HepG2 (cell line): ENCODE measurements at regions not wholly inside any gene's neighbourhood (a gene's known extent, or its start where the extent isn't known, plus 50 kb on each side); places are given as distances from the start of the nearest gene placed in this dataset.

Source experiments
- ATAC-seq: fragments of 200-7000 bp; cut with Tn5 transposase; 3 replicates; pipeline ENCODE4 v1.9.1; 2020; ENCODE audit warnings: mild to moderate bottlenecking, moderate library complexity
- BruUV-seq: library from RNA; stranded (reverse); fragments of 400-500 nt; replicated peaks from 2 replicates; lab custom pipeline; 2021; lab: Mats Ljungman, UMichigan
- CTCF ChIA-PET: fragments of 300-600 bp; formaldehyde crosslinking; extraction: SDS; loops from one replicate; lab custom pipeline; 2021; ENCODE audit warnings: low total read pairs, inconsistent platforms, low intra/inter-chr PET ratio; lab: Yijun Ruan, JAX
- POLR2A ChIA-PET: fragments of 350-600 bp; sonication (Branson Sonifier 250); formaldehyde crosslinking; loops from one replicate; lab custom pipeline; 2020; ENCODE audit warnings: antibody characterized with exemption, inconsistent platforms; lab: Yijun Ruan, JAX
- DNase-seq: peaks from one replicate; pipeline ENCODE4 v3.0.0-alpha.2; 2015; ENCODE audit warnings: low spot score
- FAIRE-seq: peaks from 3 replicates; lab custom pipeline; 2011; peaks lifted over from hg19 to GRCh38; lab: Jason Lieb, UNC
- H2AFZ ChIP-seq: one replicate; pipeline ENCODE4 v1.6.1; 2011; ENCODE audit warnings: low read length, inconsistent platforms
- H3K27ac ChIP-seq: fragments of 300-600 bp; 3 replicates; pipeline ENCODE4 v1.8.0; 2011; ENCODE audit warnings: mixed run types, mild to moderate bottlenecking, mixed read lengths, low read length, inconsistent platforms; ENCODE audit not compliant: insufficient read depth; ENCODE audit errors: extremely low read length
- H3K27me3 ChIP-seq, 2 experiments: fragments of 200-600 bp in 1 of 2; 2 replicates in 1 of 2; 3 replicates in 1 of 2; pipeline versions ENCODE4 v1.6.0 to v1.8.0; 2011; ENCODE audit warnings: low read length in 2 of 2, mild to moderate bottlenecking in 2 of 2, moderate library complexity in 2 of 2, inconsistent platforms in 1 of 2; ENCODE audit not compliant: insufficient read depth in 2 of 2, control insufficient read depth in 1 of 2
- H3K36me3 ChIP-seq, 2 experiments: fragments of 200-600 bp in 1 of 2; replicated peaks in 1 of 2; 2 replicates in 1 of 2; 3 replicates in 1 of 2; pipeline versions ENCODE4 v1.5.1 to v1.8.0; 2011; ENCODE audit warnings: low read length in 2 of 2, inconsistent platforms in 1 of 2; ENCODE audit not compliant: insufficient read depth in 2 of 2, control insufficient read depth in 1 of 2
- H3K4me1 ChIP-seq: 2 replicates; pipeline ENCODE4 v1.5.1; 2012; ENCODE audit warnings: low read length, inconsistent platforms; ENCODE audit not compliant: insufficient read depth
- H3K4me2 ChIP-seq: 2 replicates; pipeline ENCODE4 v1.6.0; 2011; ENCODE audit warnings: low read depth, low read length, inconsistent platforms
- H3K4me3 ChIP-seq, 3 experiments: fragments of 200-600 bp in 1 of 3; sonication (generic), shearing (Covaris generic) in 1 of 3; replicated peaks in 1 of 3; 2 replicates each; pipeline ENCODE4 v1.5.1; 2011 to 2016; ENCODE audit warnings: low read length in 3 of 3, inconsistent platforms in 2 of 3, low read depth in 2 of 3, mild to moderate bottlenecking in 2 of 3, control low read depth in 1 of 3, mixed read lengths in 1 of 3; ENCODE audit not compliant: insufficient read depth in 1 of 3
- H3K79me2 ChIP-seq: one replicate; pipeline ENCODE4 v1.6.1; 2011; ENCODE audit warnings: low read length, inconsistent platforms; ENCODE audit not compliant: insufficient read depth
- H3K9ac ChIP-seq: 2 replicates; pipeline ENCODE4 v1.6.0; 2011; ENCODE audit warnings: mild to moderate bottlenecking, low read depth, low read length, inconsistent platforms; ENCODE audit not compliant: insufficient read depth
- H3K9me3 ChIP-seq: 2 replicates; pipeline ENCODE4 v1.5.1; 2012; ENCODE audit warnings: mild to moderate bottlenecking, low read length
- H4K20me1 ChIP-seq: 2 replicates; pipeline ENCODE4 v1.6.0; 2011; ENCODE audit warnings: inconsistent platforms, mild to moderate bottlenecking, low read length, moderate library complexity; ENCODE audit not compliant: insufficient read depth
- HHEX ChIP-seq: IDR thresholded peaks from 2 replicates; pipeline ENCODE4 v1.6.1; 2016; ENCODE audit warnings: control low read depth
- RBAK ChIP-seq: sonication (generic); formaldehyde crosslinking; IDR thresholded peaks from 2 replicates; pipeline ENCODE4 v1.5.1; 2020; ENCODE audit warnings: mild to moderate bottlenecking, missing genetic modification reagents
- TP53 ChIP-seq: sonication (generic); formaldehyde crosslinking; conservative IDR thresholded peaks from 2 replicates; pipeline ENCODE4 v1.4.0; 2020; ENCODE audit warnings: missing genetic modification reagents
- UBTF ChIP-seq: sonication (generic); formaldehyde crosslinking; IDR thresholded peaks from 2 replicates; pipeline ENCODE4 v1.4.0; 2020; ENCODE audit warnings: mild to moderate bottlenecking, missing genetic modification reagents
- ZBTB20 ChIP-seq: sonication (generic); formaldehyde crosslinking; IDR thresholded peaks from 2 replicates; pipeline ENCODE4 v1.8.1; 2023; ENCODE audit warnings: missing genetic modification reagents, low read depth, mild to moderate bottlenecking, borderline replicate concordance
- ZBTB42 ChIP-seq: sonication (generic); formaldehyde crosslinking; IDR thresholded peaks from 2 replicates; pipeline ENCODE4 v1.5.0; 2020; ENCODE audit warnings: mild to moderate bottlenecking, missing genetic modification reagents
- ZNF10 ChIP-seq: sonication (generic); formaldehyde crosslinking; IDR thresholded peaks from 2 replicates; pipeline ENCODE4 v1.4.0; 2020; ENCODE audit warnings: mild to moderate bottlenecking, low read depth, missing genetic modification reagents, borderline replicate concordance
- ZNF280B ChIP-seq: sonication (generic); formaldehyde crosslinking; IDR thresholded peaks from 2 replicates; pipeline ENCODE4 v1.5.0; 2020; ENCODE audit warnings: missing genetic modification reagents, mild to moderate bottlenecking, borderline replicate concordance
- ZNF513 ChIP-seq: sonication (generic); formaldehyde crosslinking; conservative IDR thresholded peaks from 2 replicates; pipeline ENCODE4 v1.5.0; 2020; ENCODE audit warnings: missing genetic modification reagents
- ZNF737 ChIP-seq: sonication (generic); formaldehyde crosslinking; IDR thresholded peaks from 2 replicates; pipeline ENCODE4 v1.5.0; 2020; ENCODE audit warnings: missing genetic modification reagents, mild to moderate bottlenecking, borderline replicate concordance
- ZNF747 ChIP-seq: sonication (generic); formaldehyde crosslinking; IDR thresholded peaks from 2 replicates; pipeline ENCODE4 v1.8.1; 2023; ENCODE audit warnings: missing genetic modification reagents, mild to moderate bottlenecking, borderline replicate concordance
- ZNF75D ChIP-seq: sonication (generic); formaldehyde crosslinking; IDR thresholded peaks from 2 replicates; pipeline ENCODE4 v1.8.1; 2023; ENCODE audit warnings: missing genetic modification reagents, mild to moderate bottlenecking, borderline replicate concordance
- ZNF772 ChIP-seq: sonication (generic); formaldehyde crosslinking; IDR thresholded peaks from 2 replicates; pipeline ENCODE4 v1.5.0; 2020; ENCODE audit warnings: mild to moderate bottlenecking, missing genetic modification reagents
- ZNF782 ChIP-seq: sonication (generic); formaldehyde crosslinking; IDR thresholded peaks from 2 replicates; pipeline ENCODE4 v1.4.0; 2020; ENCODE audit warnings: missing genetic modification reagents, mild to moderate bottlenecking, borderline replicate concordance
- WGBS: methylation state at CpG from one replicate; pipeline ENCODE4 v1.1.6; 2017; ENCODE audit warnings: low lambda C conversion rate; 5-methylcytosine and 5-hydroxymethylcytosine counted together
- in situ Hi-C: cut with HindIII; loops from 2 replicates; pipeline ENCODE4 v1.10.0; 2017; ENCODE audit warnings: low pct_unique_long_range_greater_than_20kb; ENCODE audit not compliant: extremely low pct_ligation_motif_present
- intact Hi-C: fragments of 100-400 bp; cut with micrococcal nuclease; formaldehyde crosslinking; loops from one replicate; pipeline ENCODE4 v1.10.0; 2022; ENCODE audit not compliant: unreplicated experiment

GRCh38 chr17:55872374-55872773, 121.5 kb downstream of the PCTP start:
- intact Hi-C loops, result no loop called here
- TF ChIP-seq ZBTB20 (no peak), TP53 (CRISPR knock-in tag) (no peak), UBTF (CRISPR knock-in tag) (no peak), ZBTB42 (CRISPR knock-in tag) (no peak), HHEX (CRISPR knock-in tag) (no peak), RBAK (CRISPR knock-in tag) (no peak), ZNF772 (no peak), ZNF513 (CRISPR knock-in tag) (no peak), ZNF75D (no peak), ZNF10 (CRISPR knock-in tag) (no peak), ZNF280B (CRISPR knock-in tag) (no peak), ZNF782 (CRISPR knock-in tag) (no peak), ZNF747 (CRISPR knock-in tag) (no peak), ZNF737 (no peak)
- TF ChIP-seq, all 625 proteins: peak for 0
- Histone ChIP-seq H3K79me2 (no peaks in the 10 kb centered on the region), H3K4me3 (no peak overlapping the region), H4K20me1 (no peaks in the 10 kb centered on the region), H3K27ac (no peak overlapping the region), H3K4me1 (no peaks in the 10 kb centered on the region), H3K36me3 (no peaks in the 10 kb centered on the region), H3K9me3 (peaks cover 6% of the 10 kb centered on the region; the same call in 1 of the 2 replicates), H2AFZ (no peak overlapping the region), H3K9ac (no peak overlapping the region), H3K4me2 (no peak overlapping the region), H3K27me3 (no peaks in the 10 kb centered on the region)
- BruUV-seq, result no TSS peak
- ChIA-PET POLR2A (no interaction called here), CTCF (no interaction called here)
- in situ Hi-C loops, result no loop called here
- FAIRE-seq (no peak), DNase-seq (no peak), ATAC-seq (no peak)
- 3% methylated on average over 3 of the region's 3 CpGs for WGBS
